ENCODE measurements at regions not wholly inside any gene's neighbourhood (a gene's known extent, or its start where the extent isn't known, plus 50 kb on each side); places are given as distances from the start of the nearest gene placed in this dataset.
A peak's percentile ranks its signal among the peaks of the same experiment; 100 is the strongest.

- in situ Hi-C loops (cut with MboI; ENCODE audit: low pct_unique_long_range_greater_than_20kb, low sequenced_read_pairs, unreplicated experiment): no loop called here
- no peak for DNase-seq (ENCODE audit: low spot score)
- no peak for TF ChIP-seq CTCF (IDR thresholded peaks at IDR 0.05; ENCODE audit: extremely low read depth, insufficient read depth, missing control alignments)
These were observed 830.4 kb downstream of the RPA4 start for GRCh38 chrX:97714072-97714471.

GRCh38 chrX:97728215-97728614 is 844.5 kb downstream of the RPA4 start:
- in situ Hi-C loops (cut with MboI; ENCODE audit: low pct_unique_long_range_greater_than_20kb, low sequenced_read_pairs, unreplicated experiment): no loop called here
- no peak for TF ChIP-seq CTCF (IDR thresholded peaks at IDR 0.05; ENCODE audit: extremely low read depth, insufficient read depth, missing control alignments)
- no peak for DNase-seq (ENCODE audit: low spot score)

GRCh38 chrX:97740044-97740443 is 856.3 kb downstream of the RPA4 start:
- no peak for TF ChIP-seq CTCF (IDR thresholded peaks at IDR 0.05; ENCODE audit: extremely low read depth, insufficient read depth, missing control alignments)

GRCh38 chrX:97740886-97741285 is 857.2 kb downstream of the RPA4 start:
- no peak for TF ChIP-seq CTCF (IDR thresholded peaks at IDR 0.05; ENCODE audit: extremely low read depth, insufficient read depth, missing control alignments)
- DNase-seq (ENCODE audit: low spot score): no peak
- in situ Hi-C loops (cut with MboI; ENCODE audit: low pct_unique_long_range_greater_than_20kb, low sequenced_read_pairs, unreplicated experiment): no loop called here

More at GRCh38 chrX:97740044-97740443, 856.3 kb downstream of the RPA4 start:
- in situ Hi-C loops (cut with MboI; ENCODE audit: low pct_unique_long_range_greater_than_20kb, low sequenced_read_pairs, unreplicated experiment): no loop called here
- no peak for DNase-seq (ENCODE audit: low spot score)

- DNase-seq (ENCODE audit: low spot score): no peak
- TF ChIP-seq CTCF (IDR thresholded peaks at IDR 0.05; ENCODE audit: extremely low read depth, insufficient read depth, missing control alignments): peak; percentile 45
- in situ Hi-C loops (cut with MboI; ENCODE audit: low pct_unique_long_range_greater_than_20kb, low sequenced_read_pairs, unreplicated experiment): no loop called here
These were observed 859.3 kb downstream of the RPA4 start for GRCh38 chrX:97743014-97743413.

GRCh38 chrX:97747346-97747745 is 863.6 kb downstream of the RPA4 start:
- in situ Hi-C loops (cut with MboI; ENCODE audit: low pct_unique_long_range_greater_than_20kb, low sequenced_read_pairs, unreplicated experiment): no loop called here
- no peak for TF ChIP-seq CTCF (IDR thresholded peaks at IDR 0.05; ENCODE audit: extremely low read depth, insufficient read depth, missing control alignments)

GRCh38 chrX:97751016-97751415 is 867.3 kb downstream of the RPA4 start:
- in situ Hi-C loops (cut with MboI; ENCODE audit: low pct_unique_long_range_greater_than_20kb, low sequenced_read_pairs, unreplicated experiment): no loop called here
- TF ChIP-seq CTCF (IDR thresholded peaks at IDR 0.05; ENCODE audit: extremely low read depth, insufficient read depth, missing control alignments): no peak
- DNase-seq (ENCODE audit: low spot score): no peak

More at GRCh38 chrX:97747346-97747745, 863.6 kb downstream of the RPA4 start:
- DNase-seq (ENCODE audit: low spot score): no peak
